SU-DHL-6 (cell line): ENCODE measurements at regions not wholly inside any gene's neighbourhood (a gene's known extent, or its start where the extent isn't known, plus 50 kb on each side); places are given as distances from the start of the nearest gene placed in this dataset.

Experiments
- EZH2phosphoT487 ChIP-seq: fragments of 200-600 bp; sonication (generic), shearing (Covaris generic); conservative IDR thresholded peaks from 2 replicates; pipeline ENCODE4 v1.6.1; 2018; ENCODE audit warnings: mild to moderate bottlenecking, antibody characterized with exemption, low read length, moderate library complexity, mixed read lengths
- TF ChIP-seq, protein P1 (sequence below): fragments of 200-600 bp; sonication (generic); IDR thresholded peaks from one replicate; pipeline ENCODE4 v1.5.1; 2017; ENCODE audit warnings: antibody characterized with exemption, mild to moderate bottlenecking, low read length, moderate library complexity; ENCODE audit not compliant: insufficient read depth, poor library complexity, severe bottlenecking

DNA sequence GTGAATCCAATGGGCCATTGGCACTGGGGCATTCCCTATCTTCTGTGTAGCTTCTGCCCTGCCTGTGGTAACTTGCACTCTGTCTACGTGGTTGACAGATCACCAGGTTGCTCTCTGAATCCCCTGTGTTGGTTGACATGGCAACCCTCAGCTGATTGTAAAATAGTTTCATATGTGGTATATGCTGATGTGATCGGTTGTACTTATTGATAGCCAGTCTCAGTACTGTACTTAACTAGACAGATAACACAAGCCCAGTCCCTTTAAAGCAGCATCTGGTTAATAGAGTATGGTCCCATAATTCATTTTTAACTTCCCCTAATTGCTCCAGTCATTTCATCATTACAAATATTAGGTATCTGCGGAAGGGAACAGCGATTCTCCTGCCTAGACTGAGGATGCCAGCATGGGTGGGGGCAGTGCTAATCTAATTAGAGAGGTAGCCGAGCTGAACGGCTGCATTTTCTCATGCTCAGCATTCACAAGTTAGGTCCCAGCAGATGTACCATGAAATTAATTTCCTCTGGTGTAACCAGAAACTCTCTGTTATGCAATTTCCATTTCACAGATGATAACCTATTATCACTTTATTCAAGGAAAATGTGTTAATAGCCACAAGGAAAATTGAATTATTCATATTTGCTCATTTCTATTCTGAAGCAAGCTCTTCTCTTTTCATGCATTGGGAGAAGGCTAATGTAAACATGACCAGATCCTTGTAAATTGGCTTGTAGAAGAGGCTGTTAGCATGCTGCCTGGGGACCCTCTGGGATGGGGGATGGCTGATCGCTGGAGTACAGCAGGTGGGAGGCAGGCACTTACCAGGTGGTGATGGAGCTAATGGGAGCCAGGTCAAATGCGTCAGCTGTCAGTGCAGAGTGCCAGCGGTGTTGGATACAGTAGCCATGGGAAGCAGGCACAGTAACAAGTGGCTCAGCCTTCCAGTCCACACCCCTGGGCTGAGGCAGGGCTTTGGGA lies 608.3 kb downstream of the GALR1 start:
- TF ChIP-seq, protein P1, sequence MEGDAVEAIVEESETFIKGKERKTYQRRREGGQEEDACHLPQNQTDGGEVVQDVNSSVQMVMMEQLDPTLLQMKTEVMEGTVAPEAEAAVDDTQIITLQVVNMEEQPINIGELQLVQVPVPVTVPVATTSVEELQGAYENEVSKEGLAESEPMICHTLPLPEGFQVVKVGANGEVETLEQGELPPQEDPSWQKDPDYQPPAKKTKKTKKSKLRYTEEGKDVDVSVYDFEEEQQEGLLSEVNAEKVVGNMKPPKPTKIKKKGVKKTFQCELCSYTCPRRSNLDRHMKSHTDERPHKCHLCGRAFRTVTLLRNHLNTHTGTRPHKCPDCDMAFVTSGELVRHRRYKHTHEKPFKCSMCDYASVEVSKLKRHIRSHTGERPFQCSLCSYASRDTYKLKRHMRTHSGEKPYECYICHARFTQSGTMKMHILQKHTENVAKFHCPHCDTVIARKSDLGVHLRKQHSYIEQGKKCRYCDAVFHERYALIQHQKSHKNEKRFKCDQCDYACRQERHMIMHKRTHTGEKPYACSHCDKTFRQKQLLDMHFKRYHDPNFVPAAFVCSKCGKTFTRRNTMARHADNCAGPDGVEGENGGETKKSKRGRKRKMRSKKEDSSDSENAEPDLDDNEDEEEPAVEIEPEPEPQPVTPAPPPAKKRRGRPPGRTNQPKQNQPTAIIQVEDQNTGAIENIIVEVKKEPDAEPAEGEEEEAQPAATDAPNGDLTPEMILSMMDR = no peak
- TF ChIP-seq EZH2phosphoT487 = no peak
